ENCODE measurements at regions not wholly inside any gene's neighbourhood (a gene's known extent, or its start where the extent isn't known, plus 50 kb on each side); places are given as distances from the start of the nearest gene placed in this dataset.

DNA sequence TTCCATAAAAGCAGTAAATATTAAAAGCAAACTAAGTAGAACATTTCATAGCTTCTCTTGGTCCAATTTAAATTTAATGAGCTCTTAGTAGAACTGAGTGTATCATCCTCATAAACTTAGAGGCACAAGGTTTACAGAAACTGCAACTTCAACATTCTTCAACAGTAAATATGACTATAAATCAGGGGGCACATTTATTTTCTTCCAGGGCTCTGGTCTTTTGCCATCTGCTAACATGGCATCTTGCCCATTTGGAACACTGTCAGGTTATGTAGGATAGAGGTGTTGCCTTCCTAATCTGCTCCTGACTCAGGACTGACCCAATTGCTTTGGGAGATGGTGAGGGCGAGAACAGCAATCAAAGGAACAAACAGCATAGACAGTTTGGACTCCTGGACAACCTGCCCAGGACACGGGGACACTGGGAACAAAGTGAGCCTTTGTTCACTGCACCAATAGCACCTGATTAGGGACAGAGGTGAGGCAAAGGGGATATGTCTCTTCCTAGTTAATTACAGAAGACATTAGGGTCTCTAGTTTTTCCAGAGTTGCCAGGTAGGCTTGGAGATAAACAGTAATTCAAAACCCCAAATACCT, 610.2 kb upstream of the ROBO2 start:
- Histone ChIP-seq H3K4me2 (ENCODE audit: low read length) (no peak overlapping the region), H3K79me2 (ENCODE audit: insufficient read depth, low read depth, low read length) (no peaks in the 10 kb centered on the region), H4K20me1 (ENCODE audit: insufficient read depth, low read length) (no peaks in the 10 kb centered on the region), H3K4me1 (ENCODE audit: insufficient read depth, low read length, poor library complexity, severe bottlenecking) (no peaks in the 10 kb centered on the region), H3K36me3 (ENCODE audit: insufficient read depth, low read length) (no peaks in the 10 kb centered on the region), H3K4me3 (ENCODE audit: low read depth, low read length, poor library complexity, severe bottlenecking) (no peak overlapping the region), H2AFZ (ENCODE audit: low read length) (no peak overlapping the region), H3K9me2 (ENCODE audit: insufficient read depth, low read length) (no peaks in the 10 kb centered on the region), H3K9me3 (ENCODE audit: low read length) (no peaks in the 10 kb centered on the region), H3K27ac (ENCODE audit: low read depth, low read length, poor library complexity, severe bottlenecking) (no peak overlapping the region)
- POLR2A ChIA-PET, result no interaction called here
- TF ChIP-seq EZH2phosphoT487 (IDR thresholded peaks at IDR 0.05; ENCODE audit: borderline replicate concordance, low read depth, low read length), result no peak
- TF ChIP-seq, protein P1, sequence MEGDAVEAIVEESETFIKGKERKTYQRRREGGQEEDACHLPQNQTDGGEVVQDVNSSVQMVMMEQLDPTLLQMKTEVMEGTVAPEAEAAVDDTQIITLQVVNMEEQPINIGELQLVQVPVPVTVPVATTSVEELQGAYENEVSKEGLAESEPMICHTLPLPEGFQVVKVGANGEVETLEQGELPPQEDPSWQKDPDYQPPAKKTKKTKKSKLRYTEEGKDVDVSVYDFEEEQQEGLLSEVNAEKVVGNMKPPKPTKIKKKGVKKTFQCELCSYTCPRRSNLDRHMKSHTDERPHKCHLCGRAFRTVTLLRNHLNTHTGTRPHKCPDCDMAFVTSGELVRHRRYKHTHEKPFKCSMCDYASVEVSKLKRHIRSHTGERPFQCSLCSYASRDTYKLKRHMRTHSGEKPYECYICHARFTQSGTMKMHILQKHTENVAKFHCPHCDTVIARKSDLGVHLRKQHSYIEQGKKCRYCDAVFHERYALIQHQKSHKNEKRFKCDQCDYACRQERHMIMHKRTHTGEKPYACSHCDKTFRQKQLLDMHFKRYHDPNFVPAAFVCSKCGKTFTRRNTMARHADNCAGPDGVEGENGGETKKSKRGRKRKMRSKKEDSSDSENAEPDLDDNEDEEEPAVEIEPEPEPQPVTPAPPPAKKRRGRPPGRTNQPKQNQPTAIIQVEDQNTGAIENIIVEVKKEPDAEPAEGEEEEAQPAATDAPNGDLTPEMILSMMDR (conservative IDR thresholded peaks at IDR 0.05; ENCODE audit: low read length), result no peak
- CTCF ChIA-PET (ENCODE audit: unreplicated experiment), result no interaction called here
- intact Hi-C loops (cut with micrococcal nuclease; ENCODE audit: unreplicated experiment), result no loop called here
- DNase-seq (ENCODE audit: low spot score), result no peak
- BruUV-seq (replicated peaks), result no TSS peak

DNA sequence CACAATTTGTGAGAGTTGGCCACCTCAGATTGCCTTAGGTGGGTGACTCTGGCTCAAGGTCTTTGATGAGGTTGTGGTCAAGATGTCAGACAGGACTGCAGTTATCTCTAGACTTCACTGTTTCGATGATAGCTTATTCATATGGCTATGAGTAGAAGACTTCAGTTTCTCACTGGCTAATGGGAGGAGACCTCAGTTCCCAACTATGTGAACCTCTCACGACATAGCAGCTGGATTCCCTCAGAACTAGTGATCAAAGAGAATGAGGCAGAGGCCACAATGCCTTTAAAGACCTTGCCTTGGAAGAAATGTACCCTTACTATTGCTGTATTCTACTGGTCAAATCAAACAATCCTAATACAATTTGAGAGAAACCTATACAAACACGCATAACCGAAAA, 607.5 kb upstream of the ROBO2 start:
- H3K36me3 ChIP-seq (ENCODE audit: insufficient read depth, low read length), result no peaks in the 10 kb centered on the region
- H3K4me3 ChIP-seq (ENCODE audit: low read depth, low read length, poor library complexity, severe bottlenecking), result no peak overlapping the region
- intact Hi-C loops (cut with micrococcal nuclease; ENCODE audit: unreplicated experiment), result no loop called here
- no TSS peak for BruUV-seq (replicated peaks)
- H3K9me2 ChIP-seq (ENCODE audit: insufficient read depth, low read length), result no peaks in the 10 kb centered on the region
- H3K4me1 ChIP-seq (ENCODE audit: insufficient read depth, low read length, poor library complexity, severe bottlenecking), result no peaks in the 10 kb centered on the region
- H3K79me2 ChIP-seq (ENCODE audit: insufficient read depth, low read depth, low read length), result no peaks in the 10 kb centered on the region
- ChIA-PET CTCF (ENCODE audit: unreplicated experiment) (no interaction called here), POLR2A (no interaction called here)
- no peaks in the 10 kb centered on the region for H4K20me1 ChIP-seq (ENCODE audit: insufficient read depth, low read length)
- H3K27ac ChIP-seq (ENCODE audit: low read depth, low read length, poor library complexity, severe bottlenecking), result no peak overlapping the region
- H3K9me3 ChIP-seq (ENCODE audit: low read length), result no peaks in the 10 kb centered on the region
- H2AFZ ChIP-seq (ENCODE audit: low read length), result no peak overlapping the region
- TF ChIP-seq, protein P1 (conservative IDR thresholded peaks at IDR 0.05; ENCODE audit: low read length), result no peak
- no peak for TF ChIP-seq EZH2phosphoT487 (IDR thresholded peaks at IDR 0.05; ENCODE audit: borderline replicate concordance, low read depth, low read length)
- DNase-seq (ENCODE audit: low spot score), result no peak
- H3K4me2 ChIP-seq (ENCODE audit: low read length), result no peak overlapping the region

DNA sequence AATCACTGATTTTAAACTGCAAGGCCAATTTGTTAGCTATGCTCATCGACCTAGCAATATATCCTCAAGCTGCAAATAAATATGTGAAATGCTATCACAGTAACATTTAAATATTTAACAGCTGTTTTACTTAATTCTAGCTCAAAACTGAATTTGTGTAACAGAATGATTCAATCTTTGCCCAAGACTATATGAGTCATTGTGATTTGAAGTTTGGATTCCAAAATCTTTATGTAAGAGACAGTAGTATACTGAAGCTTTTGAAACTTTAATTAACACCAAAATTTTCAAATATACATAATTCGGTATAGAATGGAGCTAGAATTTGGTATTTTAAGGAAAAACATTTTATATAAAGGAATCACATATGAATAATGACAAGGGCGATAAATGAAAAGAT, 603.0 kb upstream of the ROBO2 start:
- Histone ChIP-seq H3K9me2 (ENCODE audit: insufficient read depth, low read length) (no peaks in the 10 kb centered on the region), H3K4me3 (ENCODE audit: low read depth, low read length, poor library complexity, severe bottlenecking) (no peak overlapping the region), H3K4me1 (ENCODE audit: insufficient read depth, low read length, poor library complexity, severe bottlenecking) (no peaks in the 10 kb centered on the region), H4K20me1 (ENCODE audit: insufficient read depth, low read length) (no peaks in the 10 kb centered on the region), H3K27ac (ENCODE audit: low read depth, low read length, poor library complexity, severe bottlenecking) (no peak overlapping the region), H3K9me3 (ENCODE audit: low read length) (no peaks in the 10 kb centered on the region), H3K36me3 (ENCODE audit: insufficient read depth, low read length) (no peaks in the 10 kb centered on the region), H2AFZ (ENCODE audit: low read length) (no peak overlapping the region), H3K79me2 (ENCODE audit: insufficient read depth, low read depth, low read length) (no peaks in the 10 kb centered on the region), H3K4me2 (ENCODE audit: low read length) (no peak overlapping the region)
- DNase-seq (ENCODE audit: low spot score), result no peak
- intact Hi-C loops (cut with micrococcal nuclease; ENCODE audit: unreplicated experiment), result no loop called here
- ChIA-PET CTCF (ENCODE audit: unreplicated experiment) (no interaction called here), POLR2A (interaction anchor here (0.6 to 1.1 kb wide), 5 partner anchors 12 to 1812 kb away, joined by 3 to 5 read pairs (median 3); no protein-coding TSS in a partner anchor)
- no TSS peak for BruUV-seq (replicated peaks)
- no peak for TF ChIP-seq EZH2phosphoT487 (IDR thresholded peaks at IDR 0.05; ENCODE audit: borderline replicate concordance, low read depth, low read length)
- TF ChIP-seq, protein P1 (conservative IDR thresholded peaks at IDR 0.05; ENCODE audit: low read length), result no peak
